GM12878 (cell line): ENCODE measurements at regions not wholly inside any gene's neighbourhood (a gene's known extent, or its start where the extent isn't known, plus 50 kb on each side); places are given as distances from the start of the nearest gene placed in this dataset.

Experiments
- CBX5 ChIP-seq: sonication (generic); IDR thresholded peaks from 2 replicates; pipeline ENCODE4 v1.6.1; 2016; ENCODE audit warnings: low read depth, moderate library complexity, mild to moderate bottlenecking, inconsistent platforms
- CHD2 ChIP-seq: IDR thresholded peaks from 2 replicates; pipeline ENCODE4 v1.6.1; 2011; ENCODE audit warnings: low read depth, low read length, improper control_type of control experiment, borderline replicate concordance
- CTCF ChIP-seq, 3 experiments: IDR thresholded peaks in 2 of 3; conservative IDR thresholded peaks in 1 of 3; 2 replicates each; pipeline ENCODE4 v1.5.1; 2011; ENCODE audit warnings: low read depth in 3 of 3, low read length in 3 of 3, mild to moderate bottlenecking in 3 of 3, control low read depth in 2 of 3, moderate library complexity in 2 of 3, inconsistent platforms in 1 of 3, mixed read lengths in 1 of 3; ENCODE audit not compliant: control insufficient read depth in 2 of 3, insufficient read depth in 1 of 3; ENCODE audit errors: extremely low read depth in 1 of 3
- POLR2AphosphoS5 ChIP-seq: IDR thresholded peaks from 2 replicates; pipeline ENCODE4 v1.6.1; 2011; ENCODE audit warnings: mild to moderate bottlenecking, low read length, inconsistent platforms
- RAD21 ChIP-seq: IDR thresholded peaks from 2 replicates; pipeline ENCODE4 v1.6.1; 2011; ENCODE audit warnings: mild to moderate bottlenecking, low read depth, low read length, moderate library complexity; ENCODE audit not compliant: insufficient read depth
- RCOR1 ChIP-seq: conservative IDR thresholded peaks from 2 replicates; pipeline ENCODE4 v1.6.1; 2012; ENCODE audit warnings: low read depth, low read length, improper control_type of control experiment
- ZNF687 ChIP-seq: fragments of 450-650 bp; IDR thresholded peaks from 2 replicates; pipeline ENCODE4 v1.6.1; 2017; ENCODE audit warnings: mild to moderate bottlenecking, moderate library complexity

- no peak for TF ChIP-seq CHD2
- no peak for TF ChIP-seq RAD21
- no peak for TF ChIP-seq POLR2AphosphoS5
- no peak for TF ChIP-seq CTCF (IDR thresholded peaks at IDR 0.05 in 2 of 3, conservative IDR thresholded peaks at IDR 0.05 in 1 of 3; ENCODE audit: control insufficient read depth in 2 of 3, extremely low read depth in 1 of 3, insufficient read depth in 1 of 3, low read depth in 3 of 3, low read length in 3 of 3)
- TF ChIP-seq CBX5, result no peak
- no peak for TF ChIP-seq RCOR1
- no peak for TF ChIP-seq ZNF687
Observed at GRCh38 chr6:141388666-141389065, 744.1 kb upstream of the GJE1 start.
